COLO668 (cell line): ENCODE measurements at regions not wholly inside any gene's neighbourhood (a gene's known extent, or its start where the extent isn't known, plus 50 kb on each side); places are given as distances from the start of the nearest gene placed in this dataset.

Experiments used
- DNase-seq: peaks from one replicate; lab custom pipeline; 2025; ENCODE audit not compliant: unreplicated experiment; lab: John Stamatoyannopoulos, UW

DNA sequence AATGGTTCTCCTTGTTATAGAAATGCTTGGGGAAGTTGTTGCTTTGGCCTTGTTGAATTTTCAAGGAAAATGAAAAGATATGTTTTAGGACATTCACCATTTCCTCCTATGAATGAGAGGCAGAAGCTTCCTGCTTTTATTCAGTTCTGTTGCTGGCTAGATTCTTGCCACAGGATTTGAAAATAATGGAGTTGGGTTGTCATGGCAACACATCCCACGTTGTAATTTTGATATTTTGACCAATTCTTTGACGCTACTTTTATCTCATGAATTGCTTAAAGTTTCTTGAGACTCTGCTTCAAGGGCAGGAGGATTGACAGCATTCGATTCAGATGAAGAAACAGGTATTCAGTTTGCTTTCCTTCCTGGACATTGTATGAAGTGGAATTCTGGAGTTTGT, 331.5 kb downstream of the PRDM2 start:
- no peak for DNase-seq

DNA sequence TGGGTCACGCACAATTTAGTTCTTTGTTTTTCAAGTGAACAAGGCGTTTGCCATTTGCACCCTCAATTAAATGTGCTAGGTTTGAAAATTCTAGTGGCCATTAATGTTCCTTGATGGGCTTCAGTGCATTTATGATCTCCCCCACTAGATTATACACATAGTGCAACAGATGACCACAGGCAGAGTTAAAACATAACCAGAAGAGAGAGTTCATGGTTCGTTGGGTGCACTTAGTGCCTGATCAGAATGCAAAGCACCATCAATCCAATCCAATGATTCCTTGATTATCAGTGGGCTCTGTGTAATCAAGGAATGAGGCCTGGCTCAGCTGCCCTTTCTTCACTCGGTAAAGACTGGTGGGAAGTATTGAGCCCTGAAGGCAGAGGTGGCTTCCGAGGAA, 334.5 kb downstream of the PRDM2 start:
- no peak for DNase-seq

DNA sequence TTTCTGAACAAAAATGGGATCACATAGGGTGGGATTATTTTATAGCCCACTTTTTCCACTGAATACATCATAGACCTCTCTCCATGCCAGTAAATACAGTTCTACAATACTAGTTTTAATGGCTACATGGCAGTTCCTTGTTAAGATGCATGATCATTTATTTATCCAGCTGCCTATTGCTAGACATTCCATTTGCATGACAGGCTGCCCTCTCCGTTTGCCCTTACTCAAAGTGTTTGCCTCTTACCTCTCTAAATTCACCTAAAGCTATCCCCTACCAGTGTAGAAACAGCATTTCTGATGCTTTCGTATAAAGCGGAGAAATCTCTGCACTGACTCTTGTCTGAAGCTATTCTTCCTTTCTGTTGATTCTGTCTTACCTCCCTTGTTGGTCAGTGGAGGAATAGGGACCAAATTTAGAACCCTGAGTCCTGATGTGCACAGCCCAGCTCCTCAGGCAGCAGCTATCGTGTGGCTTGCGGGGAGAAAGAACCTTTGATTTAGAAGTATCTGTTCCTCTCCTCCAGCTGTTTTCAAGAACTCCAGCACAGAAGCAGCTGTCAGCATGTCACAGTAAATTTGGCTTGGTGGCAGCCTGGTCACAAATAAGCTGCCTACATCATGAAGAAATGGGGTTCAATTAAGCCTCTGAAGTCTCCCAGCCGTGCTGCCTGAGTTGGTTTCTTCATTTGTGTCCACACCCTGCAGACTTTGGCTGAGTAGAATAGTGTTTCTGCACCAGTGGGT, 337.3 kb downstream of the PRDM2 start:
- no peak for DNase-seq

DNA sequence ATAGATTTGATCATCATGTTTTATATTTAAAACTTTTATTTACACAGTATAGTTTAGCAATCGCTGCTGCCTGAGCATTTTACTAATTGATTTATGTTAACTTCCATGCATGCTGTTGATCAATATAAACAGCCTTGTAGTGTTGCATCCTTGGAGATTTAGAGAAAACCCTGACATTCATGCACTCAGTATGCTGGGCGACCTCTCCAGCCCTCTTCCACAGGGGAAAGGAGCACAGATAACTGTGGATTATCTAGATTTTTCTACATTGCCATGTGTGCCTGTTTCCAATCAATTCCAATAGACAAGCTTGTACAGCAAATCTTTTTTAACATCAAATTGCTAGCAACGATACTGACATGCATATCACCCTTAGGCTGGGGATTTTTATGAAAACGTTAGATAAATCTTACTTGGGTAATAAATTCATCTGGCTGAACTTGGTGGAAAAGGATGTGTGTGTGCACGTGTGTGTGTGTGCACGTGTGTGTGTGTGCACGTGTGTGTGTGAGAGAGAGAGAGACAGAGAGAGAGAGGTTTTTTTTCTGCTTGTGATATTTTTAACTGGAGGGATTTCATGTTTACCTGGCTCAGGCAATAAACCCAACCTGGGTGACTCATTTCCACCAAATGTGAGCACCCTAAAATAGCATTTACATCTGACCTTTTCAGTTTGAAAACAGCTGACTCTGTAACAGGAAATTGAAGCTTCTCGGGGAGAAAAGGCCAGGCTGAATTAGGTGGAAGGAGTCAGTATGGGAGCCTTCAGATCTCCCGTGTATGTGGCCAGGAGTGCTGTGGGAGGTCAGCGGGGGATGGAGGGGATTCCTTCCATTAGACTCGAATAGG, 339.8 kb downstream of the PRDM2 start:
- DNase-seq = no peak

DNA sequence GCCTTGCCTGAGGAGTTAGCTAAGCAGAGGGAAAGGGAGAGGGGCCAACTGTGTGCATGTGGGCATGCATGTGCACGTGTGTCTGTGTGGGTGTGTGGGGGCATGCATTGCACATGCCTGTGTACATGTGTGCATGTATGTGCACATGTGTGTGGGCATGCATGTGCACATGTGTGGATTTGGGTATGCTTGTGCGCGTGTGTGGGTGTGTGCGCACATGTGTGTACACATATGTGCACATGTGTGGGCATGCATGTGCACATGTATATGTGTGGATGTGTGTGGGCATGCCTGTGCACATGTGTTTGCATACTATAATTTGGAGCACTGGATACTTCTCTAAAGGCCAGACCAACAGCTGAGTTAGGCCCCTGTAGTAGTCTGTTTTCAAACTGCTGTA, 350.0 kb downstream of the PRDM2 start:
- no peak for DNase-seq

DNA sequence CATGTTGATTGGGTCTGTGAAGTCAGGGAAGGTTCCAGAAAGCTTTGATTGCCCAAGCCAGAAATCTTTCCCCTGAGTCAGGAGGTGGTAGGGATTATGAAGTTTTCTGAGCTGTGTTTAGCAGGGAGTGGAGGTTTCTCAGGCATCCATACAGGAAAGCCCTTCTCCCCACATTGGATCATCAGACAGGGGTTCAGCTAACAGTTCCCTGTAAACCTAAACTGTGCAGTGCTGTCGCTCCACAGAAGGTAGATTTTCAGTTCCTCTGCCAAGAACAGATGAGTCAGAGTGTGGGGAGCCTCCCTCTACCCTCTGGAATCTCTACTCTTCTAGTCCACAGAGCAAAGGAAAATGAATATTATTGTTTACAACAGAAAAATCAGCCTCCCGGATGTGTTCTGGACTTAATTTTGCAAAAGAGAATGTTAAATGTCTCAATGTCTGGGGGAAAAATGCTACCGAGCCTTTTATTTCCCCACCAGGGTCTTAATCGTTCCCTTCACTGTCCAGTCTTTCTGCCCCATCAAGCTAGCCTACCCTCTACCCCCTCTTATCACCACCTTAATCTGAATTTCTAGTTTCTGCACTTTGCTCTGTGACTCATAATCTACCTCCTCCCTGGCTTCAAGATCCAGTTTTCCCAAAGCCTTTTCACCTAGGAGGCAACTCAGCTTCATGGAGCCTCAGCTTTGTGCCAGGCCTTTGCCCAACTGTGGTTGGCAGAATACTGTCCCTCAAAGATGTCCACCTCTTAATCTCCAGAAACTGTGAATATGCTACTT, 355.6 kb downstream of the PRDM2 start:
- no peak for DNase-seq

DNA sequence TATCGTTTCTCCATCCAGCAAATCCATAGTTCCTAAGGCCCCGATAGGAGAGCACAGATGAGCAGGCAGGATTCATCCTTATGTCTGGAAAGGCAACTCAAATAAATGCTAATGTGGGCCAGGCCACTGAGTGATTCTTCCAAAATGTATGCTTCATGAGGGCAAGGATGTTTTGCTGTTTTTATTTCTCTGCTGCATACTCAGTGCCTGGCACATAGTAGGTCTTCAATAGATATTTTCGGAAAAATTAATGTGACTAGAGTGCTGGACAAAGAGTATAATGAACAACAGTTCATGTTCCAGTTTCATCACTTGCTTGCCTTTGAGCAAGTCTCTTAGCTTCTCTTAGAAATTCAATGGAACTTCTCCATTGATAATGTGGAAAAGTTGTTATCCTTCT, 357.7 kb downstream of the PRDM2 start:
- no peak for DNase-seq

DNA sequence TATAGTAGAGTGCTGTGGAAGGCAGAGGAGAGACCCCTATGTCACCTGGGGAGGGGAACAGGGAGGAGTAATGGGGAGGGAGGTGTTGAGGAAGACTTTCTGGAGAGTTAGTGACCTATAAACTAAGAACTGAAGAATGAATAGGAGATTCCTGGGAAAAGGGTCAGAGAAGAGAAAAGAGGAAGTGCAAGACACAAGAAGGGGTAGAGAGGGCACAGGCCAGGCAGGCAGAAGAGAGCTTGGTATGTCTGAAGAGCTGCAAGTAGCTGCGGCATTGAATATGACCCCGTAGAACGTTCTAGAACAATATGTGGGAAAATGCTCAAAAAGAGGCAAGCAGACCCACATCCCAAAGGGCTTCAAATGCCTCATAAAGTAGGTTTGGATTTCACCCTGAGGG, 361.2 kb downstream of the PRDM2 start:
- no peak for DNase-seq

DNA sequence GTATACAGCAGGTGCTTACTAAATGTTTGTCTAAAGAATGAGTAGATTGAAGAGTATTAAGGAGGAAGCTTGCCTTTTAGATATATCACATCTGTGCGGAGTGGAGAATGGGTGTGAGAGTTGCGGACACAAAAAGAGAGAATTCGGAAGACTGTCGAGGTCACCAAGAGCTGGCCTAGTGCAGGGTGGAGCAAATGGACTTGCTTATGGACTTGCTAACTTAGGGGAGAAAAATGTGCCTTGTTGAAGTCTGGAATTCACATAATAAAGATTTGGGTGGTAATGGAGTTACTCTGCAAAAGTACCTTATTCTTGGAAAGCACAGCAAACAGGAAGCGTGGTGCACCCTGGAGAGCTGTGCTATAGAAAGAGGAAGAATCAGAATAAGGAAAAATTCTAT, 361.7 kb downstream of the PRDM2 start:
- DNase-seq = no peak

DNA sequence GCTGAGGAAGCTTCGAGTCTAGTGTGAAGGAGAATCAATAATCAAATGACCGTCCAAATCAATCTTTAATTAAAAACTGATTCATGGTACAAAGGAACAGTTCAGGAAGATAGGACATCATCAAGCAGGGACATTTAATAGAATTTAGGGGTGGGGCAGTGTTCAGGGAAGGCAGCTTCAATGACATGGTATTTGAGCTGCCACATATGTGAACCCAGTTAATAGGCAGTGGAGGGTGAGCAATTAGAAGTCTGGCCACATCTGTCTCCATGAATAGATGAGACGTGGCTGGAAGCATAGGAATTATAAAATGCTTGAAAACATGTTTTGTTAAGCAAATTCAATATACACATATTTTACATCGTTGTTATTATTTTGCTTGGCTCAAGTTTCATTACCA, 362.7 kb downstream of the PRDM2 start:
- DNase-seq = no peak

DNA sequence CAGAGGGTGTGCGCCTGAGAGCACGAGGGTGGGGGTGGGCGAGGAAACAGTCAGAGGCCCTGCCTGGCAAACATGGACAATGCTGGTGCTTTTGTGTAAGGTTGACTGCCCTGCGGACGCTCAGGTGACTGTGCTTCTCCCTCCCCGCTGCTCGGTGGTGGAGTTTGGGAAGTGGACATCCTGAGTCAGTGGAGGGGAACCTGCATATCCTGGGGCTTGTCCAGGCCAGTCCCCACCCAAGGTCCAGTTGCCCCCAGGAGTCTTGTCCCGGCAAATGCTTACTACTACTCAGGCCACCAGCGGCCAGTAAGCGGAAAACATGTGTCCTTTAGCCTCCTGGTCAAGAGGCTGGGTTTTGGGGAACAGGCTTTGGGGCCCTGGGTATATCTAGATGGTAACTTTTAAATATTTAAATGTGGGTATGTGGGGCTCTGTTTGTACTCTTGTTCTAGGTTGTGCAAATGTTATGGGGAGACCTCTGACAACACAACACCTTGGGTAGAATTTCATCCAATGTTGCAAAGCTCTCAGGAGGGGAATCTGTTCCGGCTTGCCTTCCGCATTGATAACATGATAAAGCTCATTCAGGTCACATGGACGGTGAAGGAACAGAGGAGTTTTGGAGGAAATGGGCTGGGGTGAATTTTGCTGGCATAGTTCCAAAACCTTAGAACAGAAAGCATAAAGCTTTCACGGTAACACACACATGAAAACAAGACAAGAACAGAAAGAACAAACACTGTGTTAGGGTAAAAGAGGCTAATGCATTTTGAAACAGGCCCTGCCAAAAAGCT, 364.9 kb downstream of the PRDM2 start:
- DNase-seq = peak; percentile 18

DNA sequence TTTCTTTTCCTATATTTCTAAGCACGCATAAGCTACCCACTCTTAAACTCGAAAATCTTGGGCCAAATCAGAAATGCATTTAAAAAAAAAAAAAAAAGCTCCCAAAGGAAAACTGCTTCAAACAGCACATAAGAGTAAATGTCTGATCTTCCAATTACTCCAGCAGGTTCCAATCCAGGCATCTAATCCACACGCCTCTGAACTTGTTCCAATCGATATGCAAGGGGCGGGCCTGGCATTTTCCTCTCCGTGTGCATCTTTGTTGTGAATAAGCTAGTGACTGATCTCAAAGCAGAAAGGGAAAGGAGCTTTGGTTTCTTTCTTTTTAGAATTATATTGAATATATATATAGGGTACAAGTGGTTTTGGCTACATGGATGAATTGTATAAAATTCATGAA, 365.5 kb downstream of the PRDM2 start:
- no peak for DNase-seq

DNA sequence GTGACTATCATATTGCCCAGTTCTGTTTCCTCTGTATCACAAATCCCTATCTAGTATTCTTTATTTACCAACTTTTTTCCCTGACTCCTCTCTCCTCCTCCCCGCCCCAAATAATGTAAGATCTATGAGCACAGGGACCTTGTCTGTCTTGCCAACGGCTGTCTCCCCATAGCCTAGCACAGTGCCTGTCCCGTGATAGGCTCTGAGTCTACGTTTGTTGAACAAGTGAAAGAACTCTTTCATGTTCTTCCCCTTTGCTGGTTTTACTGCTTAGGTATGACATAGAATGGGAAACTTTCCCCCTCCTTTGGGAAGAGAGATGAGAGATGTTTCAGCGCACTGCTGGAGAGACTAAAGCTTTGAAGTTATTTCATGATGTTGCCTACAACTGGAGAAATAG, 367.0 kb downstream of the PRDM2 start:
- DNase-seq = no peak

DNA sequence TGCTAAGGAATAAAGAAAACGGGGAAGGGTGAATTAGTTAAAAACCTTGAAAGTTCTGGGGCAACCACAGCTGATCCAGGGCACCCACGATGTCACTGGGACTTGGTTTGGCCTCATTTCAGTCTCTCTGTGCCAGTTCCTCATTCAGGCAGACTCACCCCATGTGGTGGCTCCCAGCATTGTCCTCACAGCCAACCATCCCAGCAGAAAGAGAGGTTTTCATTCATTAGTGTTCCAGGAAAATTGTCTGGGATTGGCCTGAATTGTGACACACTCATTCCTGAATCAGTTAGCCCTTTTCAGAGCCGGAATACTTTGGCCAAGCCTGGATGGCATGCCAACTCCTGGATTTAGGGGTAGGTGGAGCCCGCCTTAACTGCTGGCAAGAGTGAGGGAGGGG, 367.7 kb downstream of the PRDM2 start:
- no peak for DNase-seq

DNA sequence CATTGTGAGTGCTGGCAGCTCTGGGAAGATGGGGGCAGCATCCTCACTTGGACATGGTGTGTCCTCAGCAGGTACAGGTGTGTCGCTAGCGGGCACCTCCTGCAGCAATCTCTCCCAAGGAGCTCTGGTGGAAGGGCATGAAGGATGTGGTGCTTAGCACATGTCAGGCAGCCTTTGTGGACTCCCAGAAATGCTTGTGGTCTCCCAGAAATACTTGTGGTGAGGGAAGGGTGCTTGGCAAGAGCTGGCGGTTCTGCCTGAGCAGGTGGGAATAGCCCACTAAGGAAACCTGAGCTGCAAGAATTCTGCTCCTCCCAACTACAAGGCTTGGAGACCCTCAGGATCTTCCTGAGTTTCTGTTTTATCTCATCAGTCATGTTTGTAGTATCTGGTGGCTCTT, 371.6 kb downstream of the PRDM2 start:
- no peak for DNase-seq

DNA sequence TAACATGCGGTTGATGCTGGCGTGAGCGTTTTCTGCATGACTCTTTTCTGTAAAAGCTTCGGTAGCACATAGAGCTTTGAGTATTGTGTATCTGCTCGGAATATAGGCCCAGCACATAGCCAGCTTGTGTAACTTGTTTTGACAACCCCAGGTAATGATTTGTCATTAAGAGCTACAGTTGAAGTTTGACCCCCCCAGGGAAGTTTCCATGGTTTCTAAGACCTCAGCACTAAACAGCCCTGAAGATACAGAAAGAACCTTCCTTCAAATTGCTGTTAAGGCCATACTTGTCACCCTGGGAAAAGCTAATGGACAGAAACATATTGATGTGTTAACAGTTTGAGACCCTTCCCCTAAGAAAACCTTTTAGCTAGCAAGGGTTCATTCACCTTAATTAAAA, 380.7 kb downstream of the PRDM2 start:
- DNase-seq = no peak

DNA sequence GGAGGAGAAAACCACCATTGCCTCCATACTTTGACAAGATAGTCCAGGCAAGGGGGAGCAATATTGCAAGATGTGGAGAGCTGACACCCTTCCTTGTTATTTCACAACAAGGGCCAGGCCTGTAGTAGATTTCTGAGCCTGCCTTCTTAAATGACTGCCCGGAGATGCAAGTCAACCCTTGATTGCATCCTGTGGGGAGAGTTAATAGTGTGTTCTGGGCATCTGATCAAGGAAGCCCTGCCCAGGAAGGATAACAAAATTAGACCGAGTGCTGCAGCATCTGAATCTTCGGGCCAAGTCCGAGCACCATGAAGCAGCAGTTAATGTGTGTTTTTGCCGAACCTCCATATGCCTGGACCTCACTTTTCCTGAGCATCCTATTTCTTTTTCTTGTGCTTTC, 382.3 kb downstream of the PRDM2 start:
- DNase-seq = no peak

DNA sequence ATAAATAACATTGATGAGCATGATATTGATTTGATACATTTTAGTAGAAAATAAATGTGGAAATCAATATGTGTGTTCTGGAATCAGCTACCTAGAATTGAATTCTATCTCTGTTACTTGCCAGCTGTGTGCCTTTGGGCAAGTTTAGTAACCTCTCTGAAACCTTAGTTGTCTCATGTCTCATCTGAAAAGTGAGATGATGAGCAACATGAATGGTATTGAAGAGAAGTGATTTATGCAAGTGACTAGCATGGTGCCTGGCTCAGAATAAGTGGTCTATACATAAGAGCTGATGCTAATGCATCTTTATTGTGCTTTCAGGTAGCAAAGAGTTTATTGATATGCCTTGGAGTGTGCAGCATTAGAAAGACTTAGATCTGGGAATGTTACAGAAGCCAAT, 383.3 kb downstream of the PRDM2 start:
- DNase-seq = no peak

DNA sequence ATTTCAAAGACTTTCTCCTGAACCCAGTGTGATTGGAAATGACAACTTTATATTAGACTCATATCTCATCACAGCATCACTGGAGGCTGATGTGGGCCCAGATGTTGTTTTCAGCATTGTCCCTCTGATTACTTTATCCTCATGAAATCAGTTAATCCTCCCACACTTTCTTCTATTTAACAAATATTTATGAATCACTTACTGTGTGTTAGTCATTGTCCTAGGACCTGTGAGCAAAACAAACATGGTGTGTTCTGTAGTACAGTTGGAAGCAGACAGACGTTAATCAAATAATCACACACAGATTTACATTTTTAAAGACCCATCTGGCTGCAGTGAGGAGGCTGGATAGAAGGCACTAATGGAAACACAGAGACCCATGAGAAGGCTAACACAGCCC, 383.7 kb downstream of the PRDM2 start:
- no peak for DNase-seq

DNA sequence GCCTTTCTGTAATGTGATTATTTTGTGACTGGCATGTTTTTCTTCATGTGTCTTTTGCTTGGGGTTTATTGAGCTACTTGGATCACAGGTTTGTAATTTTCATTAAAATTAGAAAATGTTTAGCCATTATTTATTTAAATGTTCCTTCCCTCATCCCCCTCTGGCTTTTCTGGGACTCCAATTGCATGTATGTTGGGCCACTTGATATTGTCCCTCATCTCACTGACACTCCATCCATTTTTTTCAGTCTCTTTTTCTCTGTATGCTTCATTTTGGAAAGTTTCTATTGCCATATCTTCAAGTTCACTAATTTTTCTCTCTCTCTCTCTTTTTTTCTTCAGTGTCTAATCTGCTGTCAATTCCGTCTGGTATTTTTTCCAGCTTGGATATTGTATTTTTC, 390.1 kb downstream of the PRDM2 start:
- DNase-seq = no peak

DNA sequence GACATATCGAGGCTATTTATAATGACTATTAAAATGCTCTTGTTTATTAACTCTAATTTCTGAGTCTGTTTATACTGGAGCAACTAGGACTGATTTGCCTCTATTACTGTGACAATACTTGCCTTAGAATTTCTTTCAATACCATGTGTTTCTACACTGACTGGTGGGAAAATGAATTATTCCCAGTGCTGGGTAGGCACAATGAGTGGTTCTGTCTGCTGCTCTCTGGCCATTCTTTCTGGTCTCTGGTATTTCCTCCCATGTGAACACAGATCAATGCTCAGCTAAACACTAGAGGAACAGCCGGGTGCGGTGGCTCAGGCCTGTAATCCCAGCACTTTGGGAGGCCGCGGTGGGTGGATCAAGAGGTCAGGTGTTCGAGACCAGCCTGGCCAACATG, 390.5 kb downstream of the PRDM2 start:
- DNase-seq = no peak
